NCI-H2227 (cell line): ENCODE measurements at regions not wholly inside any gene's neighbourhood (a gene's known extent, or its start where the extent isn't known, plus 50 kb on each side); places are given as distances from the start of the nearest gene placed in this dataset.

ENCODE experiments used
- DNase-seq: peaks from one replicate; lab custom pipeline; 2025; ENCODE audit not compliant: unreplicated experiment; lab: John Stamatoyannopoulos, UW

DNA sequence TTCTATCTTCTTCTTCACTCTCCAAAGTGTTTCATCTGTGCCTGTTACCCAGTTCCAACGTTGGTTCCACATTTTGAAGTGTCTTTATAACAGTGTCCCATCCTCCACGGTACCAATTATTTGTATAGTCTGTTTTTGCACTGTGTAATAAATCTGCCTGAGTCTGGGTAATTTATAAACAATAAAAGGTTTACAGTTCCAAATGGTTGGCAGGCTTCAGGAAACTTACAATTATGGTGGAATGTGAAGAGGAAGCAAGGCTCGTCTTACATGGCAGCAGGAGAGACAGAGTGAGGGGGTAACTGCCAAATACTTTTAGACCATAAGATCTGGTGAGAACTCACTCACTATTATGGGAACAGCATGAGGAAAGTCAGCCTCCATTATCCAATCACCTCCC is 465.4 kb upstream of the CDH9 start:
- no peak for DNase-seq

DNA sequence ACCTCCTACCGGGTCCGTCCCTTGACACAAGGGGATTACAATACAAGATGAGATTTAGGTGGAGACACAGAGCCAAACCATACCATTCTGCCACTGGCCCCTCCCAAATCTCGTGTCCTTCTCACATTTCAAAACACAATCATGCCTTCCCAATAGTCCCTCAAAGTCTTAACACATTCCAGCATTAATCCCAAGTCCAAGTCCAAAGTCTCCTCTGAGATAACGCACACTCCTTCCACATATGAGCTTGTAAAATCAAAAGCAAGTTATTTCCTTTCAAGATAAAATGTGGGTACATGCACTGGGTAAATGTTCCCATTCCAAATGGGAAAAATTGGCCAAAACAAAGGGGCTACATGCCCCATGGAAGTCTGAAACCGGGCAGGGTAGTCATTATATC is 463.9 kb upstream of the CDH9 start:
- DNase-seq = no peak

GRCh38 chr5:27497491-27497890 is 459.1 kb upstream of the CDH9 start:
- DNase-seq = no peak

GRCh38 chr5:27494887-27495286 is 456.5 kb upstream of the CDH9 start:
- no peak for DNase-seq

DNA sequence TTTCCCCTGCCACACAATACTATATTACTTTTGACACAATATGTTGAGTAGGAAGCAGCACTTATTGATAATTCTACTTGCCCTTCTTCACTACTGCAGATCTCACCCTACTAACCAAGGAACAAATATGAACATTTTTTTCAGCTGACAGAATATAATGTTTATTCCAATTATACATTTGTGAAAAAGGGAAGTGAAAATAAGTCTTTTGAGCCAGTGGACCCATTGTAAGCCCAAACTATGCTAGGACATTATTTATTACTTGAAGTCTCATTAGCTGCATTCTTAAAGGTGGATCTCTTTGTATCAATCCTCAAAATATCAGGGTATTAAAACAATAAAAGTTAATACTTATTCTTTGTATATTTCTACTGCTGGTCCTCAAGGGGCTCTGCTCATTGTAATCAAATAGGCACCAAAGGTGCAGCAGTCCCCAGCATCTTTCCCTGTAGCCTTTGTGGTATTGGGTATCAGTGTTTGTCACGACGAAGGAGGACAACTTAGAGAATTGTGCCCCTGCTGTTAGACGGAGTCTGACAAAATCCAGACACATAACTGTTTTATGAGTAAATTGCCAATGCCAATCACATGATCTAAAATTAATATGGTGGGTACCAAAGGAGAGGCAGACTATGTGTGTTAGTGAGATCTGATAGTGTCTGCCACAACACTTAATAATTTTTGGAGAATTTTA is 453.5 kb upstream of the CDH9 start:
- DNase-seq = no peak

- no peak for DNase-seq
Measured at GRCh38 chr5:27491047-27491446, 452.7 kb upstream of the CDH9 start.

GRCh38 chr5:27489701-27490100 is 451.3 kb upstream of the CDH9 start:
- DNase-seq = no peak

DNA sequence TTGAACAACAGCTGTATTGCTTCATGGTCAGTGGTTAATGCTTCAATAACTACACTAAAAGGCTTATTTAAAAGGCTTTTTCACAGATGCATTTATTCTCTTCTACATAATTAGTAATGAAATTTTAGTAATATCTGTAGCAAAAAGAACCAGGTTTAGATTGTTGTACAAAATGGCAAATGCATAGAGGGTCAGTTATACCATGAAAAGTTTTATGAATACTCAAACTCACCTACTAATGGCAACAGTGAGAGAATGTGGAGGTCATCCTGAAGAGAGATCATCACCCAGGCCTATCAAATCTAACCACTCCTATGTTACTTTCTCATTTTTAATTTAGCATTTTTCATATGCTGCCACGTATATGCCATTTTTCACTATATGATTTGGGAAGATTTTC is 444.3 kb upstream of the CDH9 start:
- no peak for DNase-seq

- no peak for DNase-seq
Measured at GRCh38 chr5:27479859-27480258, 441.5 kb upstream of the CDH9 start.

DNA sequence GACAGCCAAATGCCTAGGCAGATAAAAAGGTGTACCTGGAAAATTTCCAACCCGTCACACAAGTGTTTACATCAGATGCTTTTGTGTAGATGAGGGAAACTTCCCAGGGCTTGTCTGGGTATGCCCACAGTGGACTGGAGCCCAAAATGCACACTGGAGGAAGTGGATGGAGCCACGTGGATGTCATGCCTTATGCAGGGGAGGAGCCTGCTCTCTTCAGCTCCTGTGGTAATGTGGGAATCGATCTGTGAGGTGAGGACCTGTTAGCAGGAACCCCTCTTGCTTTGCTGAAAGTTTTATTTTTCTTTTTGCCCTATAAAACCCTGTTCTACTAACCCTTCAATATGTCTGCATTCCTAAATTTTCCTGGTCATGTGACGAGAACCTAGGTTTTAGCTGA is 439.2 kb upstream of the CDH9 start:
- DNase-seq = no peak

GRCh38 chr5:27476356-27476988 is 438.1 kb upstream of the CDH9 start:
- DNase-seq = no peak

- DNase-seq = no peak
Measured at GRCh38 chr5:27475063-27475462, 436.7 kb upstream of the CDH9 start.

- DNase-seq = no peak
Measured at GRCh38 chr5:27474395-27474794, 436.0 kb upstream of the CDH9 start.

- DNase-seq = no peak
Measured at GRCh38 chr5:27474047-27474309, 435.6 kb upstream of the CDH9 start.

DNA sequence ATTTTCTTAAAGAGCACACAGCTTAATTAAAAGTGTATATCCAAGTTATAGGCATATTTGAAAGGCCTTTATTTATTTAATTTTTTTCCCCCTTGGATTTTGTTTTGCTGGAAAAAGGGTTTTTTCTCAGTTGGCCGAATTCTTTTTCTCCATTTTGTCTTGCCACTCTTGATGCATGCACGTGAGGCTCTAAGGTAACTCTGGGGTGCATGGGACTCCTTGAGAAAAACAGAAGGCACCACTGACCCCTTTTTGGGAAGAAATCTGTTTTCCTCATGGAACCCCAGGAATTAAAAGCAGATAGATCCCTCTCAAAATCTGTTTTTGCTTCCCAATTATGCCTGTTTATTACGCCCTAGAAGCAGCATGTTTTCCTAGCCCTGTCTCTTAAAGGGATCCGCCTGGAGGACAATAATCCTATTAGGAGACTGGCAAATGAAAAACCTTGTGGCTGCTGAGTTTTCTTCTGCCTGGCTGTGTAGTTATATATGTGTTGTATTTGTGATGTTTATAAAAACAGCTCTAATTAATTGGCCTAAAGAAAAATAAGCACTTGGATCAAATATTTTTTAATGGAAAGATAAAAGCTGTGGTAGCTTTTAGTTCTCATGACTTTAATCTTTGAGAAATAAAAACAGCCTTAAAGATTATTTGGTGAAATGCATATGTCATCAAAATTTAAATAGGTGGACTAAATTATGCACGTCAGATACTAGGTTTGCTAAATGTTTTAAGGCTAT is 435.1 kb upstream of the CDH9 start:
- DNase-seq = no peak

GRCh38 chr5:27472871-27473270 is 434.5 kb upstream of the CDH9 start:
- no peak for DNase-seq

GRCh38 chr5:27472000-27472763 is 433.8 kb upstream of the CDH9 start:
- DNase-seq = no peak

DNA sequence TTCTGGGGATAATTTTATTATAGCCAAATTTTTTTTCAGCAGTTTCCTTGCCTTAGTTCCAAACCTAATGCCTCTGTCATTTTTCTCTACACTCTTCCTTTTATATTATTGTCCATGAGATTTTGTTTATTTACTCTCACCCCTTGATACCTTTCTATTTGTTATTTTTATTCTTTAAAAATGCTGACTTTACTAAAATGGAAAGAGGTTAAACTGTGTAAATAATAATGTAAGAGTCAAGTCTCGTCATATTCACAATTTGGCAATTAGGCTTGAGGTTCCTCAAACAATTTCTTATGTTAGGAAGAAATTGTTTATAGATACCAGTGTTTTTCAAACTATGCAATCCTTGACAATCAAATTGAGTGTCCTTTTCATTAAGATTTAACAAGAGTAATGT is 428.6 kb upstream of the CDH9 start:
- no peak for DNase-seq

GRCh38 chr5:27465140-27465539 is 426.8 kb upstream of the CDH9 start:
- no peak for DNase-seq

- no peak for DNase-seq
Measured at GRCh38 chr5:27463446-27464149, 425.2 kb upstream of the CDH9 start.

GRCh38 chr5:27462936-27463335 is 424.6 kb upstream of the CDH9 start:
- no peak for DNase-seq
